NCI-H446 (cell line): ENCODE measurements at regions not wholly inside any gene's neighbourhood (a gene's known extent, or its start where the extent isn't known, plus 50 kb on each side); places are given as distances from the start of the nearest gene placed in this dataset.
"Not testable (repeated sequence)": the region's sequence is repeated elsewhere in the genome, so short reads cannot be mapped to it uniquely, and the experiment has no call there.

ENCODE experiments used
- DNase-seq, 2 experiments: peaks; one replicate each; lab custom pipeline; 2025; lab: John Stamatoyannopoulos, UW

- no peak for DNase-seq
Measured at GRCh38 chr13:87206708-87207107, 464.5 kb upstream of the SLITRK5 start.

- DNase-seq, result peak in 1 of 2 experiments; percentile 0
Measured at GRCh38 chr13:87207280-87208003, 463.7 kb upstream of the SLITRK5 start.

DNA sequence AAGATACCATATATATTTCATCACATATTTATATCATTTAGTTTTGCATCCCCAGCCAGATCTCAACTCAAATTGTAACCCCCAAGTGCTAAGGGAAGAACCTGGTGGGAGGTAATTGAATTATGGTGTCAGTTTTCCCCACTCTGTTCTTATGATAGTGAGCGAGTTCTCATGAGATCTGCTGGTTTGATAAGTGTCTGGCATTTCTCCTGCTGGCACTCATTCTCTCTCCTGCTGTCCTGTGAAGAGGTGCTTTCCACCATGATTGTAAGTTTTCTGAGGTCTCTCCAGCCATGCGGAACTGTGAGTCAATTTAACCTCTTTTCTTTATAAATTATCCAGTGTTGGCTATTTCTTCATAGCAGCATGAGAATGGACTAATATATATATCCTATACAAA lies 462.5 kb upstream of the SLITRK5 start:
- no peak for DNase-seq

DNA sequence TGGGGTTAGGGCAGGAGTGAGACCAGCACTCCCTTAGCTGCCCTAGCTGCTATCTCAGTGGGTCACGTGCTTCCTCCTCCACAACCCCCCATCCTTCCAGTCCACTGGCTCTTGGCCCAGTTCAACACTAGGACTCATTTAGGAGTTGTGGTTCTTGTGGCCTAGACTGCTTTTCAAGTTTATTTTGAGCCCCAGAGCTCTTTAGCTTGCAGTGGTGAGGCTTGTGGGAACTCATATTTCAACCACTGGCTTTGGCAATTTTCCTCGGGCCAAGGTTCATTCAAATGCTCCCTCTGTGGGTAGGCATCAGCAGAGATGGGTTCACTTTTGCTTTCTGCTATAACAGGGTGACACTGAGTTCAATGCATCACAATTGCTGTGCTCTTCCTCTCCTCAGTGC lies 436.2 kb upstream of the SLITRK5 start:
- no peak for DNase-seq

GRCh38 chr13:87235621-87236020 lies 435.6 kb upstream of the SLITRK5 start:
- DNase-seq, result no peak

DNA sequence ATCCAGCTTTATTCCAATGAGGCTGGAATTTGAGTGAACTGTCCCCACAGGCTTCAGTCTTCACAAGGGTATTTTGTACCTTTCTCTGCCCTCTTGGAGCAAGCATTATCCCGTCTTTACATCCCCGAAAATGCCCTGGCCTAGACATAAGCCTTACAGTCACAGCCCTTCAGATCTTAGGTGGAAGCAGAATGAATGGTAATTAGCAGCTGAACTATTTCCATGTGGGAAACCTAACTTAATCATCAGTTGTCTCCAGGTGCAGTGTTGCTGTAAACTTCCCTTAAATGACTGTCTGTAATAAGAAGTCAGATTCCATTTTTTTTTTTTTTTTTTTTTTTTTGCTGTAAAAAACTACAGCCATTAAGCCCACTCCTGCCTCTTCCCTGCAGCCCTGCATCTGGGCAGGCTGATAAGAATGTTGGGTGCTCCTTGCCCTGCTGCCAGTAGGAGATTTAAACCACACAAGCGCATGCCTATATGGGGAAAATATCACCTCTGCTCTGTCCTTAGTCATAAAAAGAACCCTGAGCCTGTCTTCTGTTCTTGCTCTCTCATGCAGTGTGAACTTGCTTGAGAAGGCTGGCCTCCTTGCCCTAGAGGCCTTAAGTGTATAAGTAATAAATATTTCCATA lies 426.8 kb upstream of the SLITRK5 start:
- DNase-seq, result no peak

GRCh38 chr13:87249847-87250246 lies 421.3 kb upstream of the SLITRK5 start:
- DNase-seq, result not testable (repeated sequence)

GRCh38 chr13:87255394-87255793 lies 415.8 kb upstream of the SLITRK5 start:
- DNase-seq, result no peak

- peak in 1 of 2 experiments; percentile 0 for DNase-seq
Measured at GRCh38 chr13:87259479-87260083, 411.6 kb upstream of the SLITRK5 start.

- peak in 1 of 2 experiments; percentile 10 for DNase-seq
Measured at GRCh38 chr13:87274209-87274819, 396.9 kb upstream of the SLITRK5 start.

DNA sequence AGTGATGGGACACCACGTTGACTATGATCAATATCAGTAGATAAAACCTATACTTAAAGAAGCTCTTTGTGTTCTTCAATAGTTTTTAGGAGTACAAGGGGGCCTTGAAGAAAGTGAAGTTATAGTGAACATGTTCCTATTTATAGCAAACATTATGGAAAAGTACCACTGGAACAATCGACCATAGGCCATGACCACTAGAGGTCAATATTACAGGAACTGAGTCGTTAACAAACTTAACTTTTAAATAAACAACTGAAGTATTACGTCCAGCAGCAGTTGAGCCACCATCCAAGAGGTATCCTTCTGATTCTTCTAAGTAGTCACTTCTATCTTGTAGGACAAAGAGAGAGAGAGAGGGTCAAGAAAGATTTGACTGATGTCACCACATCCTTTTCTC lies 391.0 kb upstream of the SLITRK5 start:
- DNase-seq, result no peak

GRCh38 chr13:87287721-87288120 lies 383.4 kb upstream of the SLITRK5 start:
- DNase-seq, result no peak

DNA sequence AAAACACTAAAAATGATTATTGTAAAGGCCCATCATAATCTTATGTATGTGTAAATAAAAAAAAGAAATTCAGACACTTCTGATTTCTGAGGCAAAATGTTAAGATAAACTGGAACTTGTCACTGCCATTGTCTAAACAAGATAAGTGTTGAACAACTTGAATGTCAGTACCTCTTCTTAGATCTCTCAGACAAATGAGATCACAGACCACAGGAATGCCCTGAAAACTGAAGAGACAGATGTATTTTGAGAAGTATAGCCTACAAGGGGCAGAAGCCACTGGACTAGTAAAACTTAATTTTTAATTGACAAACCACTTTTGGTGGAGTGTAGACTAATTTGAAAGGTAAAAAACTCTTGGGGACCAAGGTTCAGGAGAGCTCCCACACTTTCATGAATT lies 375.5 kb upstream of the SLITRK5 start:
- DNase-seq, result no peak

DNA sequence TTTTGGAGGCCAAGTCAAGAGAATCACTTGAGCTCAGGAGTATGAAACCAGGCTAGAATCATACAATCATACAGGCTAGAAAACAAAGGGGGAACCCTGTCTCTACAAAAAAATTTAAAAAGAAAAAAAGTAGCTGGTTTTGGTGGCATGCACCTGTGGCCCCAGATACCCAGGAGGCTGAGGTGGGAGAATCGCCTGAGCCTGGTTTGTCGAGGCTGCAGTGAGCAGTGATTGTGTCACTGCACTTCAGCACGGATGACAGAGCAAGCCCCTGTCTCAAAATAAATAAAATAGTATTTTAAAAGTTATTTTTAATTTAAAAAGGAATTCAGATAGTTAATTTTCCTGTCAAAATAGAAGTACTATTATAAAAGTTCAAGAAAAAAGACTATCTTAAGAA lies 369.1 kb upstream of the SLITRK5 start:
- DNase-seq, result no peak

- DNase-seq, result no peak
Measured at GRCh38 chr13:87302931-87303330, 368.2 kb upstream of the SLITRK5 start.

DNA sequence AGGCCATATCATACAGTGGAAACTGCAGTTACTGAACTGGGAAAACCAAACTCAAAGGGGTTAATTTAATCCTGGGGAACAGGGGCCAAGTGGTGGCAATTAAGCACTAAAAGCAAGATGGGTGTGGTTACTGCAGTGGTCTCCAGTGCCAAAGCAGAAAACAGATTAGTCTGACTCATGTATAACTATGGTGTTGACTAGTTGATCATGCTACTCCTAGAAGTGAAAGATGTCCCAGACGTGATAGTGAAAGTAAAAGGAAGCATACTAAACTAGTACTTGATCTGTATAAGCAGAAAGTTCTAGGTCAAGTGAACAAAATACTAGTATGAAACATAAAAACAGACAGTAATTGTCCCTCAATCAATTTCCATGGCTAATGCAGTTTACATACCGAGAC lies 360.0 kb upstream of the SLITRK5 start:
- DNase-seq, result no peak

DNA sequence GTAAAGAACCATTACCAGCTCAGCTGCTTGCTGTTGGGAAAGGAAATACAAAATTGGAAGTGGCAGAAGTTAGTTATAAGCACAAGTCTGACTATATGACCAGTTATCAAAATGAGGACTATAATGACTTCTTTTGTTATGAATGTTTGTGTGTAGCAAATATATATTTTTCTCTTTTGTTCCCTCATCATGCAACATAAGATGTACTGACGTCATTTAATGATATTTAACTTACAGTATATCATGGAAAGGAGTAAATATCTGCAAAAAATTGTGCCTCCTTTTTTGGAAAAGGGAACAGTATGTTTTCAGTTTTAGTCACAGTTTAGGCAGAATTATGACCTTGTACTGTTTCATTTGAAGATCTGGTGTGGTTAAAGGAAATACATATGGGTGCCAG lies 356.3 kb upstream of the SLITRK5 start:
- DNase-seq, result no peak

DNA sequence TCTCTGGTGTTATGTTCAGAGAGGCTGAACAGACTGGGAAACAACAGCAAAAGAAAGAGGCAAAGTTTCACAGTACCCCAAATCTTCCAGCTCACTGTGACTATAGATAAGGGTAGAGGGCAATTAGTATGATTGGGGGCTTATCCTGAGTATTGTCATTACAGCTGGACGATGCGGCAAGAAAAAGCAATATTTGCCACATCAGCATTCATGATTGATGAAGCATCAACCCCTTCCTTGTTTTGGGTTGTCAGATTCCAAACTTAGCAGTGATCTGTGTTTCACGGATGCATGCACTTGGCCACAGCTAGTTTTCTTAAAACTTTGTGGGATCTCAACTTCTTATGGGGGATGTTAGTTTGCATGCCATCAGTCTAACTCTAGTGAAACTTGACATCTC lies 348.8 kb upstream of the SLITRK5 start:
- DNase-seq, result no peak

DNA sequence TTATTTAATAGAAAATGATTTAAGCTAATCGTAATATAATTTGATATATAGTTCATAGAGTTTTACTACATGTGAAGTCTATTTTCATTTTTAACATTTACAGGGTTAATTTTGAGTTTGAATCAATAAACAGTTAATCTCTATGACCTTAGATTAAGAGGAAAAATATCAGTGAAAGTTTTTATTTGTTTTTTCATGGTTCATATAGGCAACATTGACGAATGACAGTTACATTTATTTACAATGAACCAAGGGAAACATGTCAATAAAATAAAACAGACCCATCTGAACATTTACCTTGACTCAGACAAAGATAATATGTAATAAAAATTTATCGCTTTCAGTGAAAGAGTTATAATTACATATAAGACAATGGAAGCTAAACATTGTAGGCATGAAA lies 346.6 kb upstream of the SLITRK5 start:
- no peak for DNase-seq

GRCh38 chr13:87331178-87331577 lies 340.0 kb upstream of the SLITRK5 start:
- no peak for DNase-seq

DNA sequence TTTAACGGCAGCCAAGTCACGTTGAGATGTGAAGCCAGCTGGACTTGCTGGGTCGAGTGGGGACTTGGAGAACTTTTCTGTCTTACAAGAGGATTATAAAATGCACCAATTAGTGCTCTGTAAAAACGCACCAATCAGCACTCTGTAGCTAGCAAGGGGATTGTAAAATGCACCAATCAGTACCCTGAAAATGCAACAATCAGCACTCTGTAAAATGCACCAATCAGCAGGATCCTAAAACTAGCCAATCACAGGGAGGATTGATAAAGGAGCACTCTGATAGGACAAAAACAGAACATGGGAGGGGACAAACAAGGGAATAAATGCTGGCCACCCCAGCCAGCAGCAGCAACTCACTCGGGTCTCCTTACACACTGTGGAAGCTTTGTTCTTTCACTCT lies 337.6 kb upstream of the SLITRK5 start:
- DNase-seq, result no peak

GRCh38 chr13:87334176-87334575 lies 337.0 kb upstream of the SLITRK5 start:
- no peak for DNase-seq

DNA sequence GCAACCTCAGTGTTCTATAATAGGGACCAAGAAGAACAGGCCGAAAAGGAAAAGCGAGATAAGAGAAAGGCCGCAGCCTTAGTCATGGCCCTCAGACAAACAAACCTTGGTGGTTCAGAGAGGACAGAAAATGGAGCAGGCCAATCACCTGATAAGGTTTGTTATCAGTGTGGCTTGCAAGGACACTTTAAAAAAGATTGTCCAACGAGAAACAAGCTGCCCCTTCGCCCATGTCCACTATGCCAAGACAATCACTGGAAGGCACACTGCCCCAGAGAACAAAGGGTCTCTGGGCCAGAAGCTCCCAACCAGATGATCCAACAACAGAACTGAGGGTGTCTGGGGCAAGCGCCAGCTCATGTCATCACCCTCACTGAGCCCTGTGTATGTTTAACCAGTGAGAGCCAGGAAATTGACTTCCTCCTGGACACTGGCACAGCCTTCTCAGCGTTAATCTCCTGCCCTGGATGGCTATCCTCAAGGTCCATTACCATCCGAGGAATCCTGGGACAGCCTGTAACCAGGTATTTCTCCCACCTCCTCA lies 334.8 kb upstream of the SLITRK5 start:
- DNase-seq, result not testable (repeated sequence)
